GM12873 (cell line): ENCODE measurements at regions not wholly inside any gene's neighbourhood (a gene's known extent, or its start where the extent isn't known, plus 50 kb on each side); places are given as distances from the start of the nearest gene placed in this dataset.
A peak's percentile ranks its signal among the peaks of the same experiment; 100 is the strongest.

Experiments used
- TF ChIP-seq, protein P1 (sequence below): IDR thresholded peaks from 2 replicates; pipeline ENCODE4 v1.5.1; 2012; ENCODE audit warnings: low read depth, mild to moderate bottlenecking, moderate library complexity, low read length, control low read depth; ENCODE audit not compliant: insufficient read depth; ENCODE audit errors: missing control alignments

DNA sequence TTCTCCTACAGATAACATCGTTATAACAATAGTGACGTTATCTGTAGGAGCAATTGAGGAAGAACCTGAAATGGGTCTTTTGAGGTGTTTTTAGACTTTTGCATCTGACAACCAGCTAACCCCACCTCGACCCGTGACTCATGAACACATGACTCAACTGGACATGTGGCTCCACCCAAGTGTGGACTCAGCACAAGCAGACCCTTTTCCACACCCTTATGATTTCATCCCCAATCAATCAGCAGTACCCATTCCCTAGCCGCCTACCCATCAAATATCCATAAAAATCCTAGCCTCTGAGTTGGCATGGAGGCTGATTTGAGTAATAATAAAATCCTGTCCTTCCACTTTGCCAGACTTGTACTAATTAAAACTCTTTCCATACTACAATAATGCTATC lies 255.4 kb downstream of the ARPP21 start:
- TF ChIP-seq, protein P1, sequence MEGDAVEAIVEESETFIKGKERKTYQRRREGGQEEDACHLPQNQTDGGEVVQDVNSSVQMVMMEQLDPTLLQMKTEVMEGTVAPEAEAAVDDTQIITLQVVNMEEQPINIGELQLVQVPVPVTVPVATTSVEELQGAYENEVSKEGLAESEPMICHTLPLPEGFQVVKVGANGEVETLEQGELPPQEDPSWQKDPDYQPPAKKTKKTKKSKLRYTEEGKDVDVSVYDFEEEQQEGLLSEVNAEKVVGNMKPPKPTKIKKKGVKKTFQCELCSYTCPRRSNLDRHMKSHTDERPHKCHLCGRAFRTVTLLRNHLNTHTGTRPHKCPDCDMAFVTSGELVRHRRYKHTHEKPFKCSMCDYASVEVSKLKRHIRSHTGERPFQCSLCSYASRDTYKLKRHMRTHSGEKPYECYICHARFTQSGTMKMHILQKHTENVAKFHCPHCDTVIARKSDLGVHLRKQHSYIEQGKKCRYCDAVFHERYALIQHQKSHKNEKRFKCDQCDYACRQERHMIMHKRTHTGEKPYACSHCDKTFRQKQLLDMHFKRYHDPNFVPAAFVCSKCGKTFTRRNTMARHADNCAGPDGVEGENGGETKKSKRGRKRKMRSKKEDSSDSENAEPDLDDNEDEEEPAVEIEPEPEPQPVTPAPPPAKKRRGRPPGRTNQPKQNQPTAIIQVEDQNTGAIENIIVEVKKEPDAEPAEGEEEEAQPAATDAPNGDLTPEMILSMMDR = no peak

DNA sequence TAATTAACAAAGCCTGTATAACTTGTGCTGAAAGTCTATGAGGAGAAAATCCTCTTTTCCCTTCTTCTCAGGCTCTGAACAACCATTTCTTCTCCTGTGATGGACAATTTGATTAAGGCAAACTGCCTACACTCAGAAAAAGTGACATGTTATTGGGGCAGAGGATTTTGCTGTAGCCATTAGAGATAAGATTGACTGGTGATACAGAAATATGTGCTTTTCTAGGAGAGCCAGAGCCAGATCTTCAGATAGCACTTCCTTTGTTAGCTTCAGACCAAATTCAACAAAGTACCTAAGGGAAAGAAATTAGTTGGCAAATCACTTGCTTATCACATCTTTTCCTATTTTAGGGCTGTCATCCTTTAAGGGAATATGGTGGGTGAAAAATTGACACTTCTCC lies 259.9 kb downstream of the ARPP21 start:
- TF ChIP-seq, protein P1 = no peak

- TF ChIP-seq, protein P1 = no peak
These were observed 260.8 kb downstream of the ARPP21 start for GRCh38 chr3:35900079-35900478.

GRCh38 chr3:35908366-35909232 lies 269.3 kb downstream of the ARPP21 start:
- TF ChIP-seq, protein P1 = peak; percentile 66

DNA sequence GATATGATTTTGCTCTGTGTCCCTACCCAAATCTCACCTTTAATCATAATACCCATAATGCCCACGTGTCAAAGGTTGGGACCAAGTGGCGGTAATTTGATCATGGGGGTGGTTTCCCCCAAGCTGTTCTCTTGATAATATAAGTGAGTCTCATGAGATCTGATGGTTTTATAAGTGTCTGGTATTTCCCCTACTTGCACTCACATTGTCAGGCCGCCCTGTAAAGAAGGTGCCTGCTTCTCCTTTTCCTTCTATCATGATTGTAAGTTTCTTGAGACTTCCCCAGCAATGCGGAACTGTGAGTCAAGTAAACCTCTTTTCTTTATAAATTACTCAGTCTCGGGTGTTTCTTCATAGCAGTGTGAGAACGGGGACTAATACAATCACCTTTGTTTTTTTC lies 279.8 kb downstream of the ARPP21 start:
- TF ChIP-seq, protein P1 = no peak

DNA sequence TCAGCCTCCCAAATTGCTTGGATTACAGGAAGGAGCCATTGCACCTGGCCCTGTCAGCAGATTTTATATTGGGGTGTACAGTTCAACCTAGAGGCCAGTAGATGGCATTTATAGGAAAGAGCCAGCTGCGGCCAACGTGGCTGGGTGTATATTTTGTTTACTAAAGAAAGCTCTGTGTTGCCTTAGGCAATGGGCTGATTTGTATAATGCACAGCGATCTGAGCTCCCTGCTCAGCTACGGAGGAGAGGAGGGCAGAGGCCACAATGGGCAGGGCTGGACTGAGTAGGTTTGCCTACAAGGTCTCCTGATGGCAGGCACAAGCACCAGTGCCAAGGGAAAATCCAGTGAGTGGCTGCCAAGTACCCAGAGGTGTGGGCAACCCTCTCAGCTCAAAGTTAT lies 282.4 kb downstream of the ARPP21 start:
- TF ChIP-seq, protein P1 = no peak

- TF ChIP-seq, protein P1 = peak; percentile 46
These were observed 284.7 kb downstream of the ARPP21 start for GRCh38 chr3:35924070-35924469.
